OCI-LY1 (cell line): ENCODE measurements at regions not wholly inside any gene's neighbourhood (a gene's known extent, or its start where the extent isn't known, plus 50 kb on each side); places are given as distances from the start of the nearest gene placed in this dataset.

Source experiments
- H2AFZ ChIP-seq: fragments of 200-600 bp; sonication (generic), shearing (Covaris generic); 2 replicates; pipeline ENCODE4 v1.6.0; 2014; ENCODE audit warnings: antibody characterized with exemption, mild to moderate bottlenecking, low read length
- H3F3A ChIP-seq: fragments of 200-600 bp; sonication (generic), shearing (Covaris generic); 2 replicates; pipeline ENCODE4 v1.6.0; 2014; ENCODE audit warnings: mild to moderate bottlenecking, antibody characterized with exemption, low read length, moderate library complexity; ENCODE audit not compliant: insufficient read depth
- H3K27ac ChIP-seq: fragments of 200-600 bp; sonication (generic); 2 replicates; pipeline ENCODE4 v1.5.1; 2014; ENCODE audit warnings: low read length, mixed run types, mild to moderate bottlenecking, low read depth; ENCODE audit not compliant: poor library complexity, severe bottlenecking
- H3K27me3 ChIP-seq: fragments of 200-600 bp; sonication (generic); 2 replicates; pipeline ENCODE4 v1.6.0; 2014; ENCODE audit warnings: antibody characterized with exemption, mild to moderate bottlenecking, low read length, moderate library complexity; ENCODE audit not compliant: insufficient read depth
- H3K36me3 ChIP-seq: fragments of 200-600 bp; sonication (generic); 2 replicates; pipeline ENCODE4 v1.6.1; 2014; ENCODE audit warnings: mild to moderate bottlenecking, antibody characterized with exemption, low read length, moderate library complexity, mixed read lengths; ENCODE audit not compliant: insufficient read depth
- H3K4me1 ChIP-seq: fragments of 200-600 bp; sonication (generic); 2 replicates; pipeline ENCODE4 v1.5.1; 2014; ENCODE audit warnings: mild to moderate bottlenecking, low read length, moderate library complexity; ENCODE audit not compliant: insufficient read depth, severe bottlenecking
- H3K4me2 ChIP-seq: fragments of 200-600 bp; sonication (generic), shearing (Covaris generic); 2 replicates; pipeline ENCODE4 v1.6.1; 2014; ENCODE audit warnings: low read length
- H3K4me3 ChIP-seq: fragments of 200-600 bp; sonication (generic); 2 replicates; pipeline ENCODE4 v1.5.1; 2014; ENCODE audit warnings: low read length, low read depth, mild to moderate bottlenecking, mixed read lengths; ENCODE audit not compliant: poor library complexity, severe bottlenecking
- H3K79me2 ChIP-seq: fragments of 200-600 bp; shearing (Covaris generic); 2 replicates; pipeline ENCODE4 v1.6.1; 2016; ENCODE audit warnings: mixed run types, low read length, mixed read lengths; ENCODE audit not compliant: insufficient read depth
- H3K9ac ChIP-seq: fragments of 200-600 bp; sonication (generic), shearing (Covaris generic); 2 replicates; pipeline ENCODE4 v1.6.1; 2014; ENCODE audit warnings: mild to moderate bottlenecking, low read length, mixed read lengths
- H3K9me2 ChIP-seq: fragments of 200-600 bp; sonication (generic), shearing (Covaris generic); 2 replicates; pipeline ENCODE4 v1.6.1; 2014; ENCODE audit warnings: low read depth, mild to moderate bottlenecking, low read length, mixed read lengths
- H3K9me3 ChIP-seq: fragments of 200-600 bp; shearing (Covaris generic); 2 replicates; pipeline ENCODE4 v1.6.1; 2014; ENCODE audit warnings: low read length, mixed read lengths
- H4K20me1 ChIP-seq: fragments of 200-600 bp; sonication (generic), shearing (Covaris generic); 2 replicates; pipeline ENCODE4 v1.6.0; 2016; ENCODE audit warnings: mild to moderate bottlenecking, low read length; ENCODE audit not compliant: insufficient read depth
- EZH2 ChIP-seq: fragments of 200-600 bp; sonication (generic), shearing (Covaris generic); IDR thresholded peaks from 2 replicates; pipeline ENCODE4 v1.8.0; 2017; ENCODE audit warnings: borderline replicate concordance, mixed run types, mild to moderate bottlenecking, antibody characterized with exemption, low read length, moderate library complexity, mixed read lengths
- TF ChIP-seq, protein P1 (sequence below): fragments of 200-600 bp; sonication (generic), shearing (Covaris generic); IDR thresholded peaks from 2 replicates; pipeline ENCODE4 v1.5.1; 2017; ENCODE audit warnings: mild to moderate bottlenecking, antibody characterized with exemption, low read length, moderate library complexity, mixed read lengths

- no peak overlapping the region for H3K27ac ChIP-seq
- no peaks in the 10 kb centered on the region for H3K9me2 ChIP-seq
- H3K4me3 ChIP-seq, result no peak overlapping the region
- H3K36me3 ChIP-seq, result no peaks in the 10 kb centered on the region
- no peak overlapping the region for H2AFZ ChIP-seq
- H3K79me2 ChIP-seq, result no peaks in the 10 kb centered on the region
- H3F3A ChIP-seq, result no peaks in the 10 kb centered on the region
- H3K9me3 ChIP-seq, result no peaks in the 10 kb centered on the region
- H3K4me2 ChIP-seq, result no peak overlapping the region
- no peaks in the 10 kb centered on the region for H3K27me3 ChIP-seq
- no peaks in the 10 kb centered on the region for H4K20me1 ChIP-seq
- TF ChIP-seq EZH2, result no peak
- TF ChIP-seq, protein P1, sequence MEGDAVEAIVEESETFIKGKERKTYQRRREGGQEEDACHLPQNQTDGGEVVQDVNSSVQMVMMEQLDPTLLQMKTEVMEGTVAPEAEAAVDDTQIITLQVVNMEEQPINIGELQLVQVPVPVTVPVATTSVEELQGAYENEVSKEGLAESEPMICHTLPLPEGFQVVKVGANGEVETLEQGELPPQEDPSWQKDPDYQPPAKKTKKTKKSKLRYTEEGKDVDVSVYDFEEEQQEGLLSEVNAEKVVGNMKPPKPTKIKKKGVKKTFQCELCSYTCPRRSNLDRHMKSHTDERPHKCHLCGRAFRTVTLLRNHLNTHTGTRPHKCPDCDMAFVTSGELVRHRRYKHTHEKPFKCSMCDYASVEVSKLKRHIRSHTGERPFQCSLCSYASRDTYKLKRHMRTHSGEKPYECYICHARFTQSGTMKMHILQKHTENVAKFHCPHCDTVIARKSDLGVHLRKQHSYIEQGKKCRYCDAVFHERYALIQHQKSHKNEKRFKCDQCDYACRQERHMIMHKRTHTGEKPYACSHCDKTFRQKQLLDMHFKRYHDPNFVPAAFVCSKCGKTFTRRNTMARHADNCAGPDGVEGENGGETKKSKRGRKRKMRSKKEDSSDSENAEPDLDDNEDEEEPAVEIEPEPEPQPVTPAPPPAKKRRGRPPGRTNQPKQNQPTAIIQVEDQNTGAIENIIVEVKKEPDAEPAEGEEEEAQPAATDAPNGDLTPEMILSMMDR, result no peak
- H3K9ac ChIP-seq, result no peak overlapping the region
- no peaks in the 10 kb centered on the region for H3K4me1 ChIP-seq
Observed at GRCh38 chr1:95311762-95312161, 77.8 kb downstream of the RWDD3 start.

- Histone ChIP-seq H3K9ac (no peak overlapping the region), H3K36me3 (no peaks in the 10 kb centered on the region), H2AFZ (no peak overlapping the region), H3F3A (no peaks in the 10 kb centered on the region), H3K9me3 (no peaks in the 10 kb centered on the region), H3K9me2 (no peaks in the 10 kb centered on the region), H3K4me1 (no peaks in the 10 kb centered on the region), H4K20me1 (no peaks in the 10 kb centered on the region), H3K27me3 (no peaks in the 10 kb centered on the region), H3K79me2 (no peaks in the 10 kb centered on the region), H3K4me2 (no peak overlapping the region), H3K4me3 (no peak overlapping the region), H3K27ac (no peak overlapping the region)
- no peak for TF ChIP-seq EZH2
- TF ChIP-seq, protein P1, result no peak
Observed at GRCh38 chr1:95312181-95312580, 78.2 kb downstream of the RWDD3 start.

- no peaks in the 10 kb centered on the region for H3K9me2 ChIP-seq
- H2AFZ ChIP-seq, result no peak overlapping the region
- no peaks in the 10 kb centered on the region for H3K27me3 ChIP-seq
- H4K20me1 ChIP-seq, result no peaks in the 10 kb centered on the region
- no peak overlapping the region for H3K4me2 ChIP-seq
- H3K79me2 ChIP-seq, result no peaks in the 10 kb centered on the region
- H3K9ac ChIP-seq, result no peak overlapping the region
- no peaks in the 10 kb centered on the region for H3K36me3 ChIP-seq
- H3K4me1 ChIP-seq, result no peaks in the 10 kb centered on the region
- H3F3A ChIP-seq, result no peaks in the 10 kb centered on the region
- H3K27ac ChIP-seq, result no peak overlapping the region
- no peak overlapping the region for H3K4me3 ChIP-seq
- no peaks in the 10 kb centered on the region for H3K9me3 ChIP-seq
- TF ChIP-seq EZH2, result no peak
- TF ChIP-seq, protein P1, result no peak
Observed at GRCh38 chr1:95313527-95313926, 79.5 kb downstream of the RWDD3 start.
